GM12878 (cell line): ENCODE measurements at regions not wholly inside any gene's neighbourhood (a gene's known extent, or its start where the extent isn't known, plus 50 kb on each side); places are given as distances from the start of the nearest gene placed in this dataset.

Experiments used
- CUX1 ChIP-seq: IDR thresholded peaks from 2 replicates; pipeline ENCODE4 v1.6.1; 2012; ENCODE audit warnings: improper control_type of control experiment, low read depth, low read length; ENCODE audit not compliant: insufficient replicate concordance
- GATAD2B ChIP-seq: fragments of 450-650 bp; conservative IDR thresholded peaks from 2 replicates; pipeline ENCODE4 v1.6.1; 2017; ENCODE audit warnings: low read depth, mild to moderate bottlenecking, moderate library complexity
- NFXL1 ChIP-seq: fragments of 450-650 bp; IDR thresholded peaks from 2 replicates; pipeline ENCODE4 v1.6.1; 2017; ENCODE audit warnings: antibody characterized with exemption, mild to moderate bottlenecking, borderline replicate concordance
- NR2C1 ChIP-seq: fragments of 450-650 bp; IDR thresholded peaks from 2 replicates; pipeline ENCODE4 v1.6.1; 2017; ENCODE audit warnings: antibody characterized with exemption, mild to moderate bottlenecking, moderate library complexity
- SUPT20H ChIP-seq: IDR thresholded peaks from 2 replicates; pipeline ENCODE4 v1.6.1; 2011; ENCODE audit warnings: low read depth, mild to moderate bottlenecking, low read length, moderate library complexity, borderline replicate concordance; ENCODE audit not compliant: control insufficient read depth
- ZBTB4 ChIP-seq: fragments of 450-650 bp; formaldehyde crosslinking; IDR thresholded peaks from 2 replicates; pipeline ENCODE4 v1.4.0; 2022; ENCODE audit warnings: mild to moderate bottlenecking, moderate library complexity

- TF ChIP-seq CUX1 (no peak), GATAD2B (no peak), NFXL1 (no peak), ZBTB4 (CRISPR knock-in tag) (no peak), SUPT20H (no peak), NR2C1 (no peak)
- TF ChIP-seq, all 136 proteins: peak for 0
These were observed 109.3 kb upstream of the ABCB5 start (continued) for GRCh38 chr7:20506175-20506574.
